Ureter (tissue), 1 donor: ENCODE measurements at regions not wholly inside any gene's neighbourhood (a gene's known extent, or its start where the extent isn't known, plus 50 kb on each side); places are given as distances from the start of the nearest gene placed in this dataset.

Source experiments
- DNase-seq: peaks from one replicate; pipeline ENCODE4 v3.0.0-alpha.2; 2020; ENCODE audit warnings: low spot score
- donor health status: DM: yes; HTN: yes; CAD: no.

DNA sequence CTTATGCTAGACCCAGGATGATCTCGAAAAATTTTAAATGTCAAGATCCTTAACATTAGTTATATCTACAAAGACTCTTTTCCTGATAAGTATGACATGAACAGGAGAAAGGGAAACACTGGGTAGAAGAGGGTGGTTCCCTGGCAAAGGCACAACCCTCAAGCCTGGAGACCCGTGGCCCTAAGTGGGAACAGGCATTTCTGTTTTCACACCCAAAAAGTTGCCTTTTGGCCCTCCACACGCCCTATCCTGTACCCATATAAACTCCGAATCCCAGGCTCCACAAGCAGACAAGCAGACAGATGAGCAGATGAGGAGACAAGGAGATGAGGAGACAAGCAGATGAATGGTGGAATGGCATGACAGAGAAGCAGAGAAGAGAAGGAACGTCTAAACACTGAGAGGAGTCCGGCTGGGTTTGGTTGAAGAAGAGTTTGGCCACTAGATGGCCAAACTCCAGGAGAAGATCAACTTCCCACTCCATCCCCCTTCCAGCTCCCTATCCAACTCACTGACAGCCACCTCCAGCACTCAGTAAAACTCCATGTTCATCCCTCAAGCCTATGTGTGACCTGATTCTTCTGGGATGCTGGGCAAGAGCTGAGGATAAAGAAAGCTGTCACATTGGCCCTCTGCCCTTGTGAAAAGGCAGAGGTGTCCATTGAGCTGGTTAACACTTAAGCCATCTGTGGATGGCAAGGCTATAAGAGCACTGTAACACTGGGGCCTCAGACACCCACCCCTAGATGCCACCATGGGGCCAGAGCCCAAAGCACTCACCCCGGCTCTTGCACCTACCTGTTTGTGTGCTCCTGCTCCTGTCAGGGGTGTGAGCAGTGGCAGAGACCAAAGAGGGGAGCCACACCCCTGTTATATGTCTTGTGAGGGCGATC is 139.6 kb upstream of the FAM20A start:
- DNase-seq, result no peak

DNA sequence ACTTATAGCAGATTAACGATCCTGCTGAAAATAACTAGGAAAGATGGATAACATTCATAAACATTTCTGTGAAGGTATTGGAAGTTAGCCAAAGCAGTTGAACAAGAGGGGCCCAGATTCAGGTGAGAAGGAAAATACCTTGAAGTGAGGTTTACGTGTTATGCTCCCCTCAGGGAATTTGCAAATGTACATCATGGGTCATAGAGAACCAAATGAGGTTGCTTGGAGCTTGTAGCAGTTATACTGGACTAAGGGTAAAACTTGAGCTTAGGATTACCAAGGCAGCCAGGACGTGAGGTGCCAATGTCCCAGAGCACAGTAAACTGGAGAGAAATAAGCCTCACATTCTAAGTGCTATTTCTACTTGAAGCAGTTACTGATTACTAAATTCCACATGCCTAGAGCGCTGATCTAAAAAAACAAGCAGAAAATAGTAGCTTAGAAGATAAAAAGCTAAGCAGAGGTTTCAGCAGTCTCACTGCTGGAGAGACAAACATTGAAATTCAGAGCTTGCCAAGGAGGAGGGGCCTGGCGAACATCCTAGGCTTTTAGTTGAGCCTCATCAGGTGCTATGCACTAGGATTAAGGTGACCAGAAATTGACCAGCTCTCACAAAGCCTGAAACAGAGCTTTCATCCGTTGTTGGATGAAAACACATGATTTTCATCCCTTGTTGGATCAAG is 136.7 kb upstream of the FAM20A start:
- DNase-seq, result no peak

DNA sequence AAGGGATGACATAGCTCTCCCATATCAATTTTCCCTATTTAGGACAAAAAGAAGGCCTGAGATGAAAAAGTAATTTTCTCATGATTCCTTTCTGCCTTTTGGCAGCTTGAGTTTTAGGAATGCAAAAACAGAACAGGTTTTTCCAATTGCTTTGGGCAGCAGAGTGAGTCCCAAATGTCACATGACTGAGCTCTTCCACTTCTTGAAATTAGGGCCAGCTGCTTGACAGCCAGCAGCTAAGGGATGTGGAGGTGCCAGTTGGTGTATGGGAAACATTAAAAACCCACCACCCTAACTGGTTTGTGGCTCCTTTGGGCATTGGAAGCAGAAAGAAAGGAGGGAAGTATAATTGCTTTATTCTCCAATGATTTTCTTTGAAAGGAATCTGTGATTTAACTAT is 133.8 kb upstream of the FAM20A start:
- no peak for DNase-seq

DNA sequence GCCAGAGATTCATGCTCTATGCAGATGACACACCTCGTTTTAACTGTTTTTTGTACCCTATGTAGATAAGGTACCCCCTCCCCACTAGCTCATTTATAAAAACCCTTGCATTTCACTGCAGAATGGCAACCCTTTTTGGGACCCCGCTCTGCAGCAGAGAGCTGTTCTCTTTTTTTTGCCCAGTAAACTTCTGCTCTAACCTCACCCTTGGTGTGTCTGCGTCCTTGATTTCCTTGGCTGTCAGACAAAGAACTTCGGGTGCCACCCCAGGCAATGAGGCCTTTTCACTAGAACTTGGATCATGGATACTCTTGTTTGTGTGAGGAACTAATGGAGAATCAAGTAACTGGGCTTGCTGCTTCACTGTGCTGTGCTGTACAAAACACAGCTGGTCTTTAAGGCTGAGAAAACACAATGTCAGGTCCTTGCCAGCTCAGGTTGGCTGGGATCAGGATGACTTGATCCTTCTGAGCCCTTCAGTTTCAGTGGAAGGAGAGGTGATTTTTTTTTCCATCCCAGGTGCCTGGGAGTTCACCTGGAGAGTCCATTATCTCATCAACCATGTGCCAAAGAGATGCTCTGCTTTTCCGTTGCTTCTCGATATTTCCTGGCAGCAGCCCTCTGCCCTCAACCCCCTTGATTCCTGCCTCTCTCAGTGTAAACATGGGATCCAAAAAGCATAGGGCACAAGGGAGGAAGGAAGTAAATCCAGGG is 133.2 kb upstream of the FAM20A start:
- no peak for DNase-seq

DNA sequence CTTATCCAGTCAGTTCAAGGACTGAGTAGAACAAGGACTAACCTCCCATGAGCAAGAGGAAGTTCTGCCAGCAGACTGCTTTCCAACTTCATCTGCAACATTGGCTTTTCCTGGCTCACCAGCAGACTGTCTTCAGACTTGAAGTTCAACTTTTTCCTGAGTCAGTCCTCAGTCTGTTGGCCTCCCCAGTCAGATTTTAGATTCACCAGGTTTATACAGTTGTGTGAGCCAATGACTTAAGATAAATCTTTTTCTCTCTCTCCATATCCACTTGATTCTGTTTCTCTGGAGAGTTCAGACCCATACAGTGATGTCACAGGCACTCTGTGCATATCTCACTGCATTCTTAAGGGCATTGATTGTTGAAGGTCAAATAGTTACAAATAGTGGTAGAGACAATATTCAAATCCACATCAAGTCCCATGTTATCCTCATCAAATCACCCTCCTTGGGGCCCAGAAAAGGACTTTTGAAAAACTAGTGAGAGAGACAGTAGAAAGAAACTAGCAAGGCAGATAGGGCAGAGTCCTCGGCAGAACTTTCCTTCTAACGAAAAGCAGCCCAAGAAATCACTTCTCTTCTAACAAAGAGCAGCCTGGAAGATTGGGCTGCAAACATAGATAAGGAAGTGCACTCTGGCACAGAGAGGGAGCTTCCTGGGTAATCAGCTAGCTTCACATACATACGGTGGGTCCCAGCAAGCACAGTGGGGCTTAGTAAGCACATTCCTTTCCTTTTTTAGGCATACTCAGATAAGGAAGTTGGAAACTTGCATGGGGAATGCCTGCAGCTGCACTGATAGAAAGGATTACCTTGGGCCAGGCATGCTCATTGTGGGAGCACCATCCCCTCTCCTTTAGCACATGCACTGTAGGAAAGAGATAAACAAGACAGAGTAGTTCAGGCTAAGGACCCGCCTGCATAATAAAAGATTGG is 132.3 kb upstream of the FAM20A start:
- DNase-seq, result no peak

DNA sequence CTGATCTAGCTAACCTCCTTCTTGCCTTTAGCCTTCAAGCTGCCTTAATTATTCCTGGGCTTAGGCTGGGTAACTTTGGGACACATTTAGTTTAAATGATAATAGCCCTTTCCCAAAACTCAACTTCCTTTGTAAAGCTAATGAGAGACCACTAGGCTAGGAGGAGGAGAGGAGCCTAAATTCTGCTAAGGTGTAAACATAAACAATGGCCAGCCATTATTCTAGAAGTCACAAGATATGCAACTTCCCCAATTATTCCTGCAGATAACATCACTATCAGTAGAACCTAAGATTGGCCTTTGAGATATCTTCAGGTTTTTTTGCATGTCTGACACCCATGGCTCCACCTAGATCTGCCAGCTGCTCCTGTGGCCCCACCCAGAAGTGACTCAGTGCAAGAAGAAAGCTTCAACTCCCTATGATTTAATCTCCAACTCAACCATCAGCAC is 131.2 kb upstream of the FAM20A start:
- no peak for DNase-seq

DNA sequence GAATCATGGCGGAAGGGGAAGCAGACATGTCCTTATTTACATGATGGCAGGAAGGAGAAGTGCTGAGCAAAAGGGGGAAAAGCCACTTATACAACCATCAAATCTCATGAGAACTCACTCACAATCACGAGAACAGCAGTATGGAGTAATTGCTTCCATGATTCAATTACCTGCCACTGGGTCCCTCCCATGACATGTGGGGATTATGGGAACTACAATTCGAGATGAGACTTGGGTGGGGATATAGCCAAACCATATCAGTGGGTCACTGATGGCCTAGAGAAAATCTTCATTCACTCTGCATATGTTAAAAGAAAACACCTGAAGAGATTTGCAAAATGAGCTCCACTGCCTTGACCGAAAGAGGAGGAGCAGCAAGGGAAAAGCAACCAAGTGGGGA is 130.3 kb upstream of the FAM20A start:
- no peak for DNase-seq

DNA sequence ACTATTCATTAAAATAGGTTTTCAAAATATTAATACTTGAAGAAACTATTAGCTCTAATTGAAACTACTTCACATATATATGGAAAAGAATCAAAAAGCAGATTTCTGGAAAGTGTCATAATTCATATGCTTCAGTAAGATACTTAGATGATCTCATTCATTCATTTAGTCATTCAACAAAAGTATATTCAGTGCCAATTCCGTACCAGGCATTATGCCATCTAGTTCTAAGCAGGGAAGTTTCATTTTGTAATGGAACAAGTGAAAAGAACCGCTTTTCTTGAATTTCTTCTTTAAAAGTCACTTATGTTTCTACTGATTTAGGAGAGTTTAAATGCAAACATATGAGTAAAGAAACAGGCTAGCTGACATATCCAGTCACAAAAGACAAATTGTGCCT is 118.3 kb upstream of the FAM20A start:
- DNase-seq, result no peak

DNA sequence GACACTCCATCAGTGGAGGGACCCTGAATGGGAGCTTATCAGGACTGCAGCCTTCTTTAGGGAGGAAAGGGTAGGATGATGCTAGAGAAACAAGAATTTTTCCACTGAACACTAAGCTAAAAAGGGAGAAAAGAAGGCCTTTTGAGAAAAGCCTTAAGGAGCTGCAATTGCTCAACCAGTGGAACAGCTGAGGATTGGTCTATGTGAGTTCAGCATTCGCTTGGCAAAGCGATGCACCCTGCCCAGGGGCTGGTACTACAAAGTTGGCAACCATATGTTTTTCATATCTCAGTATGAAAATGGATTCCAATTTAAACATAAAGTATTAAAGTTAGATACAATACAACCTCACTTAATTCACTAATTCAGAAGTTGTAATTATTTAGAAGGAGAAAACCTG is 117.8 kb upstream of the FAM20A start:
- DNase-seq, result no peak

DNA sequence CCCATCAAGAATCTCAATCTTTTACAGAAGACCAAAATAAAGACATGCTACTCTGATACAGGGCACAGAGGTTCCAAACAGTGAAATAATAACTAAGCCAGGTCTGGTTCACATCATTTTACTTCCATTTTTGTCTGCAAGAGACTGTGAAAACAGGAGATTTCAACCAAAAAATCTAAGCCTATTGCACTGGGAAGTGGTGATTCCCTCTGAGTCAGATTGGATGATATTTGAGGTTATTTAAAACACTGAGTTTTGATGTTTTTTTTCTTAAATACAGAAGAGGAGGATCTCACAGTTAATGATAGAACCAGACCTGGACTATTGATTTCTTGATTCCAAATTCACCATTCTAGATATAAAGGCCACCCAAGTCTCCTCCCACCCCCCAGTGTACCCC is 117.3 kb upstream of the FAM20A start:
- DNase-seq, result no peak

DNA sequence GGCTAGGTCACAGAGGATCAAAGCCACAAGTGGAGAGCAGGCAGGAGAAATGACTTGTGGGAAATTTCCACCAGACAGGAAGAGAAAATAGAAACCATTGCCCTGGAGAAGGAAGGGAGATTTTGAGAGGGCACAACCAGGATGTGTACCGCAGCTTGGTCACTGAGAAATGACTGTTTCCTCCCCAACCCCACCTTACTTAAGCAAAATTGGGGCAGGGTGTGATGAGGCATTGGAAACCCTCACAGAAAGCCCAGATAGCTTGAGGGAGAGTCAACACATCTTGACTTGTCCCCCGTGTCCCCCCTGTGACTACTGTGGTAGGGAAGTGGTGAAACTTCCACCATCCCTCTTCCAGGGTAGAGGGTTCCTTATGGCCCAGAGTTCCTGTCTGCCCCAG is 113.5 kb upstream of the FAM20A start:
- no peak for DNase-seq

DNA sequence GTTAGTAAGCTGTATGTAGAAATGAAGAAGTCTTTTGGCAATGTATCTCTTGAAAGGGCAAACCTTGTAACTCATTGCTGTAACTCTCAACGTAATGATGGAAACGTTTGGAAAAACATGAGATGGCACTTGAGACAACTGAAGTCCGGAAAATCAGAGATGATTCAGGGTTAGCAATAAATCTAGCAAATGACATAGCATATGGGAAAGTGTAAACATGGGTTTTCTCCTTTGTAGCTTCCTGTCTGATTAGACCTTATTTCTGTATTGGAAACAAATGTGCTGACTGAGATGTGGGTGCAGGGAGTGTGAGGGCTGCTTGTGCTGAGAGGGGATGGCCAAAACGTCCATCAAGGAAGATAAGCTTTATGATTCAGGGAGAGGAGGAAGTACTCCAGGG is 110.7 kb upstream of the FAM20A start:
- no peak for DNase-seq

DNA sequence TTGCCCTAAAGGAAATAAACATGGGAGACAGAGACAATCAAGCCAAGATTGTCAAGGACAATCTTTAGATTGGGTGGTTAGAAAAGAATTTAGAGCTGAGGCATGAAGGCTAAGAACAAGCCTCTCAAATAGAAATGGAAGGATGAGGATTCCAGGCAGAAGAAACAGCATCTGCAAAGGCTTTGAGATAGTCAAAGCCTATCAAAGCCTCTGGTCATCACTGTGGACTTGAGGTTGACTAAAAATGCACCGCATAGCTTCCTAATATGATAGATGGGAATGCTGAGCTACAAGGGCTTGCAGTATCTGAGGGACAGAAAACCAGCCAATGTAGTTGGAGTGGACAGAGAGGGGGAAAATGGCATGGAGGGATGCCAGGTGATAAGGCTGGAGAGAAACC is 109.8 kb upstream of the FAM20A start:
- no peak for DNase-seq

DNA sequence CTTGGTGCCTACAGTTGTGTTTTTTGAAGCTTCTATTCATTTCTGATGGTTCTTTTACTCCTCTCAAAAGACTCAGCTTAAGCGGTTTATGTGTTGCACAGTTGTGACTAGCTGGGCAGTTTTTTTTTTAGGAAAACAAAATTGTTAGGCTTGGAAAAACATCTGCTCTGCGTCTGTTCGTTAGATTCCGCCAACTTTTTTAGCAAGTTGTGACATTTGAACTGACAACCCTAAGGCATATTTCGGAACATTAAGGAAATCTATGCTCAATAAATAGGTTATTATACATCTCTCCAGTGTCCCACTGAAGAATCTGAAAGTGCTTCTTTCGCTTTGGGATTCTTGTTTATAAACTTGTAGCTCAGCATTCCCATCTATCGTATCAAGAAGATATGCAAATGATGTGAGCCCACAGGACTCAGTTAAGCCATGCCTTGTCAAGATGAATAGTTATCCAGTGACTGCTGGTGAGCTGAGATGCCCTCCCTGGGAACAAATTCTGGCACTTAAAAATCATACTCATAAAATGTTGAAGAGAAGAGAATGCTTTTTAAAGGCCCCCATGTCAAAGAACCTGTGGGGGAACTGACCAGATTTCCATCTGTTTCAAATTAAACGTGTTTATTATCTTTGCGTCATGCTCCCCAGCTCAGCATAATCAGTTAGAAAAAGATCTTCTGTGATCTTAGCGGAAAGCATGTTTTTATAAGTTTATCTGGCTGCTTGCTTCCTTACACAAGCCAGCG is 109.0 kb upstream of the FAM20A start:
- DNase-seq, result no peak

DNA sequence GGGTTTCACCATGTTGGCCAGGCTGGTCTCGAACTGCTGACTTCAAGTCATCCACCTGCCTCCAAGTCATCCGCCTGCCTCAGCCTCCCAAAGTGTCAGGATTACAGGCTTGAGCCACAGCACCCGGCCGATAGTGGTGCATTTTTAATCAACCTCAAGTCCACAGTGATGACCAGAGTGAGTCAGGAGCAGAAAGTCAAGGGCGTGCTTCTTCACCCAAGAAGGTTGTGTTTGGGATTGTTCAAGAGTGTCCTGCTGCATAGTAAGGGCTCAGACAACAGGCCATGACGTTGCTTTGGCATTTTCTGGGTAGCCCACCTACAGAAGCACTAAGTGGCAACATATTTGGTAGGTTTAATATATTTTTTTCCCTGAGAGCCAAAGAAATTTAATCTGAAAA is 108.3 kb upstream of the FAM20A start:
- DNase-seq, result no peak

DNA sequence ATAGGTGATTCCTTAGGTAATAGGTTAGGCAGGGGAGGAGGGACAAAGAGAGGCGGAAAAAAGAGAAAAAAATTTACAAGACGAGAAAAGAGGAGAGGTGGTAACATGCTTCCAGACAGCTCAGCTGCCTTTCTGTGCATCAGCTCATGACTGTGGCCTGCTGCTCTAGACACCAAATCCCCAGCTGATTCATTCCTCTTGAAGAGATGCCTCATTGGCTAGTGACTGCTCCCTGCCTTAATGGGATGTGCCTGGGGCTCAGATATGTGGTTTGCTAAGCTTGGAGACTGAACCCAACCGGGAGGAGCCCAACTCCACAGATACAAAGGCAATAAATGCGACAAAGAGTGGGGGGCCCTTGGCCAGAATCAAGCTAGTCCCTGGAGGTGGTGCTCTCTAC is 105.9 kb upstream of the FAM20A start:
- DNase-seq, result no peak

DNA sequence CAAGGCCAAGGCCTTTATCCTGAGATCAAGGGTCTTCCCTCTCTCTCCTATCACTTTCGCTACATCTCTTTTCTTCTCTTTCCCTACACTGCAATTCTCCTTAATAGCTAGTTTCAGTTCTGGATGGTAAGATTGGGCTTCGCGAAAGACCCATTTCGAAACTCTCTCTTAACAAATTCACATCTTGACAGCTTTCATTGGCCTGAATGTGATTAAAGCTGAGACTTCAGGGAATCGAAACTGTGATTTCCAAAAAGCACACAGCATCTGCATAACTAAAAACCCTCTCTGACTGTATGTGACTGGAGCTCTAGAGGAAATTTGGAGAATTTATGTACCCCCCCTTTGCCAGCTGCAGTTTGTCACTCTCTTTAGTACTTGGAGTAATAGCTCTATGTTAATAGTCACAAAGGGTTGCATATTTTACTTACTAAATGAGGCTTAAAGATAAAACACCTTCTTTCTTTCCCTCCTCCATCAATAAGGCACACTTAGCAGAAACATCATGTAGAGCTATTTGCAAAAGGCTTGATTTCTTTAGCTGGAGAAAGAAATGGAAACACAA is 105.3 kb upstream of the FAM20A start:
- DNase-seq, result no peak

DNA sequence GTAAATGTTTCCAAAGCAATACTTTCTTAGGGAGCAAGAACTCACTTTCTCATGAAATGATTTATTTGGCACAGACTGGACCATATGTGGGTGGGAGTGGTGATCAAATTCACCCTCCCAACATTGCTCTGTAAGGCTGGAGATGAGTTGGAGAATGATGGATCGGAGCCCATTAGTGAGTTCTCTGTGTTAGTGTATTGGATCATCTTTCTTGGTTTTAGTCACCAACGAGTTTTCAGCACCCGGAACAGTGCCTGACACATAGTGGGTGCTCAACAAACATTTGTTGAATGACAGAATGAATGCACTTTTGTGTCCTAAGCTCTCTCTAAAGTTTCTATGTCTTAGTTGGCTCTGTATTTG is 104.5 kb upstream of the FAM20A start:
- no peak for DNase-seq

DNA sequence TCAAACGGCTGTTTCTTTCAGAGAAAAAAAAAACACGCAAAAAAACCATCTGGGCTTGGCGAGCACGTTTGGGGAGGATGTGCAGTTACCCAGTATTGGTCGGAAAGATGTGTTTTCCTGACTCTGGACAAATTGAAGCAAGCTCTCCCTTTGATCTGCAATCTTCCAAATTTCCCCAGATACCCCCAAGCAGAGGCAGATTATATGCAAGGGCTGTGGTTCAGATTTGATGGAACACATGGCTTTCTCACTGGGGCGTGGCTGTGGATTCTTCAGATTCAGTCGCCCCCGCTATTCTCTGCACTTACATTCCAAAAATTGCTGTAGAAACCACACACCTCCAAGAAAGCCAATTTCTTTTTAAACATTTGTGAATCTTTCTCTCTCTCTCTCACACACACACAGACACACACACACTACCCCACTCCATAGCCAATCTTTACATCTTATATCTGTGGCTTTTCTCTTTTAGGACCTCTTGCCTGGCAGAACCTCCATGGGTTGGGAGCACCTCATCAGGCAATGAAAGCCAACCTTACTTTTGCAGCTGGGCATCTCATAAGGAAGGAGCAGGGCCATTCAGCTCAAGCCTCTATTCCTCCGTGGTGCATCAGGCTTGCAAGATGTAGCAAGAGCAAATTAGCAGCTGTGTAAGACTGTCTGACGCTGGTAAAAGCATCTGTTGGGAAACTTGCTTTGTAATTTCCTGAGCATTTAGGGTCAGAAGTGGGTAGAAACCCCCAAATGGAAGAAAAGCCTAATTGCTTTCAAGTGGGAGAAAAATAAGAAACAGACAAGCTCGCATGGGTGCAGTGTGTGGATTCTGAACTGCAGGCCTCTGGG is 103.9 kb upstream of the FAM20A start:
- DNase-seq, result no peak

DNA sequence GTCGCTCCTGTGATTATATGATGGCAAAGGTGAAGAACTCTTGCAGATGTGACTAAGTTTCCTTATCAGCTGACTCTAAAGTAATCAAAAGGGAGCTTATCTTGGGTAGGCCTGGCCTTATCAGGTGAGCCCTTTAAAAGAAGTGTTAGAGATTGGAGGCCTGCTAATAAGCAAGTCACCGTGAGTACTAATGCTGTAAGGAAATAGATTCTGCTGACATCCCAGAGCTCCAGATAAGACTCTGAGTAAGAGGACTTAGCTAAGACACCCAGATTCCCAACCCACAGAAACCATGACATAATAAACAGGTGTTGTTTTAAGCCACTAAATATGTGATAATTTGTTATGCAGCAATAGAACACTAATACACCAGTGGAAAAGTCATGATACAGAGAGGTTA is 99.9 kb upstream of the FAM20A start:
- DNase-seq, result no peak
